HEK293 (cell line): ENCODE measurements at regions not wholly inside any gene's neighbourhood (a gene's known extent, or its start where the extent isn't known, plus 50 kb on each side); places are given as distances from the start of the nearest gene placed in this dataset.

Source experiments
- BCL11A ChIP-seq: fragments of 450-650 bp; formaldehyde crosslinking; IDR thresholded peaks from 2 replicates; pipeline ENCODE4 v1.5.1; 2016; ENCODE audit warnings: low read depth, missing biosample characterization, missing genetic modification characterization
- BCL6B ChIP-seq: fragments of 450-650 bp; formaldehyde crosslinking; IDR thresholded peaks from 2 replicates; pipeline ENCODE4 v1.5.1; 2017; ENCODE audit warnings: missing biosample characterization, missing genetic modification characterization
- HOXD13 ChIP-seq: sonication (generic); formaldehyde crosslinking; IDR thresholded peaks from 2 replicates; pipeline ENCODE4 v1.8.0; 2022; ENCODE audit warnings: missing genetic modification reagents, borderline replicate concordance
- IKZF3 ChIP-seq: fragments of 450-650 bp; IDR thresholded peaks from 2 replicates; pipeline ENCODE4 v1.5.0; 2018; ENCODE audit warnings: missing biosample characterization, mild to moderate bottlenecking, missing genetic modification characterization, moderate library complexity
- KLF16 ChIP-seq: fragments of 450-650 bp; formaldehyde crosslinking; IDR thresholded peaks from 2 replicates; pipeline ENCODE4 v1.5.1; 2017; ENCODE audit warnings: missing biosample characterization, missing genetic modification characterization
- TRIM28 ChIP-seq: IDR thresholded peaks from 2 replicates; pipeline ENCODE4 v1.6.1; 2011; ENCODE audit warnings: low read length, control low read depth, borderline replicate concordance
- YY1 ChIP-seq: fragments of 450-650 bp; formaldehyde crosslinking; IDR thresholded peaks from 2 replicates; pipeline ENCODE4 v1.5.1; 2018; ENCODE audit warnings: missing biosample characterization, missing genetic modification characterization
- ZBTB17 ChIP-seq: fragments of 450-650 bp; formaldehyde crosslinking; IDR thresholded peaks from 2 replicates; pipeline ENCODE4 v1.5.1; 2016; ENCODE audit warnings: missing biosample characterization, missing genetic modification characterization
- ZBTB8A ChIP-seq: fragments of 450-650 bp; formaldehyde crosslinking; IDR thresholded peaks from 2 replicates; pipeline ENCODE4 v1.5.1; 2016; ENCODE audit warnings: missing biosample characterization, missing genetic modification characterization
- ZFP69B ChIP-seq: fragments of 450-650 bp; formaldehyde crosslinking; IDR thresholded peaks from 2 replicates; pipeline ENCODE4 v1.5.1; 2016; ENCODE audit warnings: missing biosample characterization, missing genetic modification characterization
- ZNF10 ChIP-seq: fragments of 450-650 bp; formaldehyde crosslinking; IDR thresholded peaks from 2 replicates; pipeline ENCODE4 v1.5.1; 2017; ENCODE audit warnings: missing biosample characterization, missing genetic modification characterization
- ZNF169 ChIP-seq: fragments of 450-650 bp; formaldehyde crosslinking; IDR thresholded peaks from 2 replicates; pipeline ENCODE4 v1.5.1; 2016; ENCODE audit warnings: missing biosample characterization, missing genetic modification characterization
- ZNF239 ChIP-seq: fragments of 450-650 bp; formaldehyde crosslinking; IDR thresholded peaks from 2 replicates; pipeline ENCODE4 v1.5.1; 2016; ENCODE audit warnings: missing biosample characterization, missing genetic modification characterization
- ZNF266 ChIP-seq: fragments of 450-650 bp; formaldehyde crosslinking; IDR thresholded peaks from 2 replicates; pipeline ENCODE4 v1.5.1; 2016; ENCODE audit warnings: missing biosample characterization, missing genetic modification characterization, low read depth
- ZNF324 ChIP-seq: fragments of 450-650 bp; formaldehyde crosslinking; IDR thresholded peaks from 2 replicates; pipeline ENCODE4 v1.5.1; 2016; ENCODE audit warnings: missing biosample characterization, missing genetic modification characterization
- ZNF394 ChIP-seq: fragments of 450-650 bp; formaldehyde crosslinking; IDR thresholded peaks from 2 replicates; pipeline ENCODE4 v1.5.1; 2016; ENCODE audit warnings: missing biosample characterization, missing genetic modification characterization, mild to moderate bottlenecking, moderate library complexity, borderline replicate concordance
- ZNF423 ChIP-seq: fragments of 450-650 bp; formaldehyde crosslinking; IDR thresholded peaks from 2 replicates; pipeline ENCODE4 v1.5.1; 2016; ENCODE audit warnings: missing biosample characterization, missing genetic modification characterization
- ZNF426 ChIP-seq: fragments of 450-650 bp; formaldehyde crosslinking; IDR thresholded peaks from 2 replicates; pipeline ENCODE4 v1.5.1; 2017; ENCODE audit warnings: missing biosample characterization, missing genetic modification characterization, mild to moderate bottlenecking, inconsistent platforms, moderate library complexity
- ZNF529 ChIP-seq: fragments of 450-650 bp; formaldehyde crosslinking; IDR thresholded peaks from 2 replicates; pipeline ENCODE4 v1.5.1; 2017; ENCODE audit warnings: missing genetic modification characterization, missing biosample characterization; ENCODE audit not compliant: insufficient replicate concordance
- ZNF548 ChIP-seq: fragments of 450-650 bp; formaldehyde crosslinking; IDR thresholded peaks from 2 replicates; pipeline ENCODE4 v1.5.1; 2016; ENCODE audit warnings: missing biosample characterization, missing genetic modification characterization
- ZNF596 ChIP-seq: fragments of 450-650 bp; IDR thresholded peaks from 2 replicates; pipeline ENCODE4 v1.5.0; 2018; ENCODE audit warnings: missing biosample characterization, mild to moderate bottlenecking, missing genetic modification characterization, moderate library complexity
- ZNF624 ChIP-seq: fragments of 450-650 bp; formaldehyde crosslinking; IDR thresholded peaks from 2 replicates; pipeline ENCODE4 v1.5.1; 2017; ENCODE audit warnings: missing biosample characterization, missing genetic modification characterization
- ZNF626 ChIP-seq: fragments of 450-650 bp; sonication (Bioruptor Pico); formaldehyde crosslinking; IDR thresholded peaks from 2 replicates; pipeline ENCODE4 v1.5.1; 2018; ENCODE audit warnings: missing biosample characterization, missing genetic modification characterization, inconsistent platforms
- ZNF658 ChIP-seq: fragments of 450-650 bp; formaldehyde crosslinking; IDR thresholded peaks from 2 replicates; pipeline ENCODE4; 2016; ENCODE audit warnings: missing biosample characterization, missing genetic modification characterization
- ZNF701 ChIP-seq: fragments of 450-650 bp; formaldehyde crosslinking; IDR thresholded peaks from 2 replicates; pipeline ENCODE4 v1.5.1; 2016; ENCODE audit warnings: missing biosample characterization, missing genetic modification characterization
- ZNF768 ChIP-seq: fragments of 450-650 bp; formaldehyde crosslinking; IDR thresholded peaks from 2 replicates; pipeline ENCODE4 v1.5.1; 2018; ENCODE audit warnings: missing biosample characterization, mild to moderate bottlenecking, missing genetic modification characterization
- ZNF776 ChIP-seq: fragments of 450-650 bp; formaldehyde crosslinking; IDR thresholded peaks from 2 replicates; pipeline ENCODE4 v1.5.0; 2017; ENCODE audit warnings: missing biosample characterization, missing genetic modification characterization, borderline replicate concordance
- ZNF791 ChIP-seq: fragments of 450-650 bp; formaldehyde crosslinking; IDR thresholded peaks from 2 replicates; pipeline ENCODE4 v1.5.1; 2016; ENCODE audit warnings: missing biosample characterization, missing genetic modification characterization
- ZSCAN23 ChIP-seq: fragments of 450-650 bp; formaldehyde crosslinking; IDR thresholded peaks from 2 replicates; pipeline ENCODE4 v1.5.1; 2016; ENCODE audit warnings: missing biosample characterization, missing genetic modification characterization
- TF ChIP-seq, protein P1 (sequence below): fragments of 450-650 bp; IDR thresholded peaks from 2 replicates; pipeline ENCODE4 v1.5.1; 2018; ENCODE audit warnings: missing biosample characterization, missing genetic modification characterization
- TF ChIP-seq, protein P2 (sequence below): fragments of 450-650 bp; formaldehyde crosslinking; IDR thresholded peaks from 2 replicates; pipeline ENCODE4 v1.5.1; 2017; ENCODE audit warnings: missing biosample characterization, missing genetic modification characterization
- TF ChIP-seq, protein P3 (sequence below): fragments of 450-650 bp; formaldehyde crosslinking; IDR thresholded peaks from 2 replicates; pipeline ENCODE4 v1.5.1; 2016; ENCODE audit warnings: missing biosample characterization, missing genetic modification characterization
- TF ChIP-seq, protein P4 (sequence below): fragments of 450-650 bp; formaldehyde crosslinking; IDR thresholded peaks from 2 replicates; pipeline ENCODE4 v1.5.1; 2016; ENCODE audit warnings: missing biosample characterization, missing genetic modification characterization
- TF ChIP-seq, protein P5 (sequence below): sonication (generic); formaldehyde crosslinking; IDR thresholded peaks from 2 replicates; pipeline ENCODE4 v1.8.1; 2022; ENCODE audit warnings: mild to moderate bottlenecking, moderate library complexity, missing genetic modification reagents

DNA sequence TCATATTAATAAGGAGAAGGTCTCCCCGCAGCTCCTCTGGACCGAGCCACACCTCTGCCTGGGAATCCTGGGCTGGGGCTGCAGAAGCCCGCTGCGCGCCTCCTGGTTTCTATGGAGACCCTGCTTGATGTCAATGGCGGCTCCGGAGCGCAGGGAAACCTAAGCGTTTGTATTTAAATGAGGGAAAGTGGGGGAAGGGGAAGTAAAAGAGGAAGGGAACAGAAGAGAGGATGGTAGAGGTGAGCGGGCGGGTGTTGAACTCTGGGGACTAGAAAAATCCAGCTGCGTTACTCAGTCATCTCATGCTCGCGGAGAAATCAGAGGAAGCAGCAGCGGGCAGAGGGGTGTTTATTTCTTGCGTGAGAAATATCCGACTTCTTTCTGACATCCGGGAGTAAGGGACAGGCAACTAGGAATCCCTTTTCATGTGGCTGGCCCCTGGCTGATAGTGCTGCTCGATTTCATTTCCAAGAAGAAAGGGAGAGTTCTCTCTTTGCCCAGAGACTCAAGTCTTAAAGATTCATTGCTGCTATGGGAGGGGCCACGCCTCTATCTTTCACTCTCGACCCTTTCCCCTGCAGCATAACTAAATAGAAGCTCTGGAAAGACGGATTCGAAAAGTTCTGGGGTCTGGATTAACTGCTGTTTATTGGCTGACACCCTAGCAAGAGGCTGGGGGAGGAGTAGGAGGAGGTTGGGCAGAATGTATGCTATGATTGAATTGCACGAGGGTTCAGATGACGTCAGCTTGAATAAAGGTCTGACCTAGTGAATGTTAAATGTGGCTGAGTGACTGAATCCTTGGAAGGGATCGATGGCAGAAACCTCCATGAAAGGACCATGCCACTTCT is 110.5 kb upstream of the GAP43 start (continued):
- TF ChIP-seq KLF16 (tag by site-specific recombination) (no peak), ZNF266 (tag by site-specific recombination) (no peak), IKZF3 (no peak), ZNF548 (no peak), ZNF791 (no peak), ZNF596 (tag by site-specific recombination) (no peak), ZNF776 (no peak), BCL11A (tag by site-specific recombination) (no peak), HOXD13 (CRISPR knock-in tag) (no peak), ZNF169 (tag by site-specific recombination) (no peak), ZBTB17 (tag by site-specific recombination) (peak; percentile 85), ZBTB8A (no peak), ZNF426 (tag by site-specific recombination) (no peak), ZSCAN23 (tag by site-specific recombination) (no peak), ZNF768 (tag by site-specific recombination) (no peak), ZFP69B (tag by site-specific recombination) (no peak), TRIM28 (no peak), ZNF394 (no peak), ZNF529 (tag by site-specific recombination) (no peak), ZNF658 (no peak), ZNF701 (tag by site-specific recombination) (no peak), ZNF324 (tag by site-specific recombination) (0 out of 2 replicates have a peak, but pooled peaks have one; percentile 2), BCL6B (tag by site-specific recombination) (no peak), ZNF423 (tag by site-specific recombination) (no peak), ZNF239 (no peak), ZNF626 (tag by site-specific recombination) (no peak), YY1 (tag by site-specific recombination) (no peak), ZNF10 (tag by site-specific recombination) (no peak), ZNF624 (no peak)
- TF ChIP-seq, protein P1, sequence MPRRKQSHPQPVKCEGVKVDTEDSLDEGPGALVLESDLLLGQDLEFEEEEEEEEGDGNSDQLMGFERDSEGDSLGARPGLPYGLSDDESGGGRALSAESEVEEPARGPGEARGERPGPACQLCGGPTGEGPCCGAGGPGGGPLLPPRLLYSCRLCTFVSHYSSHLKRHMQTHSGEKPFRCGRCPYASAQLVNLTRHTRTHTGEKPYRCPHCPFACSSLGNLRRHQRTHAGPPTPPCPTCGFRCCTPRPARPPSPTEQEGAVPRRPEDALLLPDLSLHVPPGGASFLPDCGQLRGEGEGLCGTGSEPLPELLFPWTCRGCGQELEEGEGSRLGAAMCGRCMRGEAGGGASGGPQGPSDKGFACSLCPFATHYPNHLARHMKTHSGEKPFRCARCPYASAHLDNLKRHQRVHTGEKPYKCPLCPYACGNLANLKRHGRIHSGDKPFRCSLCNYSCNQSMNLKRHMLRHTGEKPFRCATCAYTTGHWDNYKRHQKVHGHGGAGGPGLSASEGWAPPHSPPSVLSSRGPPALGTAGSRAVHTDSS (tag by site-specific recombination), result no peak
- TF ChIP-seq, protein P2, sequence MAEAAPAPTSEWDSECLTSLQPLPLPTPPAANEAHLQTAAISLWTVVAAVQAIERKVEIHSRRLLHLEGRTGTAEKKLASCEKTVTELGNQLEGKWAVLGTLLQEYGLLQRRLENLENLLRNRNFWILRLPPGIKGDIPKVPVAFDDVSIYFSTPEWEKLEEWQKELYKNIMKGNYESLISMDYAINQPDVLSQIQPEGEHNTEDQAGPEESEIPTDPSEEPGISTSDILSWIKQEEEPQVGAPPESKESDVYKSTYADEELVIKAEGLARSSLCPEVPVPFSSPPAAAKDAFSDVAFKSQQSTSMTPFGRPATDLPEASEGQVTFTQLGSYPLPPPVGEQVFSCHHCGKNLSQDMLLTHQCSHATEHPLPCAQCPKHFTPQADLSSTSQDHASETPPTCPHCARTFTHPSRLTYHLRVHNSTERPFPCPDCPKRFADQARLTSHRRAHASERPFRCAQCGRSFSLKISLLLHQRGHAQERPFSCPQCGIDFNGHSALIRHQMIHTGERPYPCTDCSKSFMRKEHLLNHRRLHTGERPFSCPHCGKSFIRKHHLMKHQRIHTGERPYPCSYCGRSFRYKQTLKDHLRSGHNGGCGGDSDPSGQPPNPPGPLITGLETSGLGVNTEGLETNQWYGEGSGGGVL (tag by site-specific recombination), result peak; percentile 73
- TF ChIP-seq, protein P3, sequence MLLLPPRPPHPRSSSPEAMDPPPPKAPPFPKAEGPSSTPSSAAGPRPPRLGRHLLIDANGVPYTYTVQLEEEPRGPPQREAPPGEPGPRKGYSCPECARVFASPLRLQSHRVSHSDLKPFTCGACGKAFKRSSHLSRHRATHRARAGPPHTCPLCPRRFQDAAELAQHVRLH (tag by site-specific recombination), result no peak
- TF ChIP-seq, protein P4, sequence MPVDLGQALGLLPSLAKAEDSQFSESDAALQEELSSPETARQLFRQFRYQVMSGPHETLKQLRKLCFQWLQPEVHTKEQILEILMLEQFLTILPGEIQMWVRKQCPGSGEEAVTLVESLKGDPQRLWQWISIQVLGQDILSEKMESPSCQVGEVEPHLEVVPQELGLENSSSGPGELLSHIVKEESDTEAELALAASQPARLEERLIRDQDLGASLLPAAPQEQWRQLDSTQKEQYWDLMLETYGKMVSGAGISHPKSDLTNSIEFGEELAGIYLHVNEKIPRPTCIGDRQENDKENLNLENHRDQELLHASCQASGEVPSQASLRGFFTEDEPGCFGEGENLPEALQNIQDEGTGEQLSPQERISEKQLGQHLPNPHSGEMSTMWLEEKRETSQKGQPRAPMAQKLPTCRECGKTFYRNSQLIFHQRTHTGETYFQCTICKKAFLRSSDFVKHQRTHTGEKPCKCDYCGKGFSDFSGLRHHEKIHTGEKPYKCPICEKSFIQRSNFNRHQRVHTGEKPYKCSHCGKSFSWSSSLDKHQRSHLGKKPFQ (tag by site-specific recombination), result no peak
- TF ChIP-seq, protein P5, sequence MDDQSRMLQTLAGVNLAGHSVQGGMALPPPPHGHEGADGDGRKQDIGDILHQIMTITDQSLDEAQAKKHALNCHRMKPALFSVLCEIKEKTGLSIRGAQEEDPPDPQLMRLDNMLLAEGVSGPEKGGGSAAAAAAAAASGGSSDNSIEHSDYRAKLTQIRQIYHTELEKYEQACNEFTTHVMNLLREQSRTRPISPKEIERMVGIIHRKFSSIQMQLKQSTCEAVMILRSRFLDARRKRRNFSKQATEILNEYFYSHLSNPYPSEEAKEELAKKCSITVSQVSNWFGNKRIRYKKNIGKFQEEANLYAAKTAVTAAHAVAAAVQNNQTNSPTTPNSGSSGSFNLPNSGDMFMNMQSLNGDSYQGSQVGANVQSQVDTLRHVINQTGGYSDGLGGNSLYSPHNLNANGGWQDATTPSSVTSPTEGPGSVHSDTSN (CRISPR knock-in tag), result no peak
